H4 (cell line): ENCODE measurements at regions not wholly inside any gene's neighbourhood (a gene's known extent, or its start where the extent isn't known, plus 50 kb on each side); places are given as distances from the start of the nearest gene placed in this dataset.

Source experiments
- DNase-seq: peaks from one replicate; pipeline ENCODE4 v3.0.0-alpha.2; 2015; ENCODE audit warnings: low spot score

DNA sequence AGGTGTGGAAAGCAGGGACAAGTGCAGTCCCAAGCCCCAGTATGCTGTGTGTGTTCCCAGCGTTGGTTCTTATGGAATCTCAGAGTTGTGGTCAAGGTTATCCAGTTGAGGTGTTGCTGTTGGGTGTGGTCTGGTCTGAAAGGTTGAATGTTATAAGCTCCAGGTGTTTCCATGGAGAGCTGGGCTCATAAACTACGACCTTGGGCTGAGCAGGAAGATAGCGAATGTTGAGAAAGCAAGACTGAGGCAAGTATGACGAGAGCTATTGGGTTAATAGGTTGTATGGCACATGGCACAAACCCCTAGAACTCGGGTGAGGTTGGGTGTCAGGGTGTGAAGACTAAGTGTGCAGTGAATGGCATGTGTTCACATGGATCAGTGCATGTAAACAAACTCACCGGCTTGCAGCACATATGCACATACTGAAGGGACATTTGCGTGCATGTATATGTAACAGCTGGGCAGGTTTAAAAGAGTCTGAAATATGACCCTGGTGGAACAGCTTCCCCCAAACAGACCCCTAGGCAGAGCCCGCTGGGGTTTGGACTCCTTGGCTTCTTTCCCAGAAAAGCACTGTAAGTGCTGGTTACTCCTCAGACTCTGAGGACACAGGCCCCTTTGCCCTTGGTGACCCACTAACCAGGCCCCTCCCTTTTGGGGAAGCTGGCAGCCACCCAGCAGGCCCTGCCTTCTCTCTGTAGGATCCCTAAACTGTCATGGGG lies 117.5 kb downstream of the NAV1 start:
- peak; percentile 43 for DNase-seq

DNA sequence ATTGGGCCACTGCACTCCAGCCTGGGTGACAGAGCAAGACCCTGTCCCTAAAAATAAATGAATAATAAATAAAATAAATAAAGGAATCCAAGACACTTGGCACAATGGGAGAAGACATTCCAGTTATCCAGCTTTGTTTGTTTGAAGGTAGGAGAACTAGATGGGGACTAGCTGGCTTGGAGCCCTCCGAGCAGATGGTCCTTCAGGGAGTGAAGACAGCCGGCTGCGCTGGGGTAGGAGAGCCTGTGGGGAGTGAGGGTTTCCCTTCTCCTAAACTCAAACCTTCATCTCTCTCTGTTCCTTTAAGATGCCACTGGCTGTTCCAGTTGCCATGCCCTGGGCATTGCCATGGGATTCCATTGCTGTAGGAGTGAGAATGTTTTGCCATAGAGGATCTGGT lies 120.6 kb downstream of the NAV1 start:
- DNase-seq, result no peak

DNA sequence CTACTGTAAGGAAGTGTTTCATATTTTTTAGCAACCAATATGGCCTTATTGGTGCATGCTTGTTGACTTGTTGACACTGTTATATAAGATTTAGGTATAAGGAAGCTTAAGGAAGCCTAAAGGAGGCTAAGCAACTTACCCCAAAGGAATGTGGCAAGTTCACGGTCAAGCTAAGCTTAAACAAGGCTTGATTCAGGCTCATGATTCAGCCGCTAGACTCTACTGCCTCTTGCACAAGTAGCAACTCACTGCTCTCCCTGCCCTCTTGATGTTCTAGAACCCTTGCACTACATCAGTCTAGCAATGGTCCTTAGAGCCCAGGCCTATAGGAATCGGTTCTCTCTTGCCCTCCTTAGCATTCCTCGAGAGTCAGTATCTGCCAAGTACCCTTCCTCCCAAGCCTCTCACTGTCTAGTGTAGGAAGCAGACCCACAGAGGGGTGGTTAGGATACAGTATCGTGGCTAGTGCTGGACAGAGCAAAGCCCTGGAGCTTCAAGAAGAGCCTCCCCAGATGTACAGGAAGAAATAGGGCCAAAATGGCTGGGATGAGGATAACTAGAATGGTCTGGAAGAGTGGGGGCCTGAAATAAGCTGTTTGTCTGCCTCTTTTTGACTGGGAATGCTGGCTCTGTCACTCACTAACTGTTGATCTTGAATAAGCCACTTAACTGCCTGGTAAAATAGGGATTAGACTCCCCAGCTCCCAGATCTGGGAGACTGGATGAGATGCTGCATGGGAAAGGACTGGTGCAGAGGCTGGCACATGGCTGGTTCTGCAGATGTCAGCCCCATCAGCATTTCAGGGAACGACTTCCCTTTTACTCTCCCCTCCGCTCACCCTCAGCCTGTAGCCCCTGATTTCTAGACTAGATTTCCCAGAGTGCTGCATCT lies 122.2 kb downstream of the NAV1 start:
- no peak for DNase-seq

DNA sequence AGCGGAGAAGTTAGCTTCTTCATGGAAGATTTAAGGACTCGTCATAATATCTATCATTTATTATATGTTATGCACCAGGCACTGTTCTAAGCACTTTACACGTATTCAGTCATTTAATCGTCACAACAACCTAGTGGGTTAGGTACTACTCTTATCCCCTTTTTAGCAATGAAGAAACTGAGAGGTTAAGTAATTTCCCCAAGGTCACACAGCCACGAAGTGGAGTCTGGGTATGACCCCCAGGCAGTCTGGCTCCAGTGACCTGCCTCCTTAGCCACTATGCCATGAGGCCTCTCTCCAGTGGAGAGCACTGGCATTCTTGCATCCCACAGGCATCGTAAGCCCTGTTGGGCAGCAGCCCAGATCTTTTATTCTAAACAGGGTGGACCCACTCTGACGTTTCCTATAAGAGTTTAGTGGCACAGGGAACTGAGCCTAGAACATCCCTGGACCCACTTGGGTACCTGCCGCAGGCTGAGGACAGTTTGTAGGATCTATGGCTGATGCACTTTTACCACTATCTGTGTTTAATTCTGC lies 123.0 kb downstream of the NAV1 start:
- DNase-seq, result no peak

DNA sequence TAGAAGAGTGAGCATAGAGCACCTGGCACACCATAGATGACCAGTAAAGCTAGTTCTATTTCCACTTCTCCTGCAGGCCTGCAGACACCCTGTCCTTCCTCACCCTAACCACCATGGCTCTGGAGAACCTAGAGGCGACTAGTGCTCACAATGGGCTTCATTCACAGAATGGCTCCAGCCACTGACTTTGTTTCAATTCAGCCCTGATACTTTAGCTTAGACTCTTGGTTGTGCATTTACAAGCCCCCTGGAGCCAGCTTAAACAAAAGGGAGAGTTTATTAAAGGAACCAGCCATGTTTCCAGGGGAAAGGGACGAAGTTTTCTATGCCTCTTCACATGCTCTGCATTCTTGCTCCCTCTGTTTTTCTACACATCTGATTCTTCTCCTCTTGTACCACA lies 123.7 kb downstream of the NAV1 start:
- no peak for DNase-seq

DNA sequence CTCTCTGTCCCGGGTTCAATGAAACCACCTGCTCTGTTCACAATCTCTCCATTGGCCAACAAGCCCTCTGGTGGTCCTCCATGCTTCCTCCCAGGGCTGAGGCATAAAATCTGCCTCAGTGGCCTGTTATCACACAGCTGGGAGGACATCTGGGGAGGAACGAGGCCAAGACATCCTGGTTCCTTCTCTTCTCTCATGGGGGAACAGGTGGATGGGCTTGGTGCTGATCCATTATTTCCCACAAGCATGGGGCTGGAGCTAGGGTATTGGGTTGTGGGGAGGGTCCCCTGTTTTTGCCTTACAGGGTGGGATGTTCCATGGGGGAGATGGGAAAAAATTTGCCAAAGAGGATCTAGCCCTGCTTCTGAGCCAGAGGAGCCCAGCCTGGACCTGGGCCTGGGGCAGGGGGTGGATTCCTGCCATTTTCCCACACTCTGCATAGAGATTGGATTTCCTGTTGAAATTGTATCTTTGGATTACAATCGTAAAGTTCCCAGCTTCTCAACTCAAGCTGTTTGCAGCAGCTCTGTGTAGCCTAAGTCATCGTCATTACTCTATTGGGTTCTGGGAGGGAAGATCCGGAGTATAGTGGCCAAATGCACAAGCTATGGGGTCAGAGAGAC lies 124.7 kb downstream of the NAV1 start:
- no peak for DNase-seq

DNA sequence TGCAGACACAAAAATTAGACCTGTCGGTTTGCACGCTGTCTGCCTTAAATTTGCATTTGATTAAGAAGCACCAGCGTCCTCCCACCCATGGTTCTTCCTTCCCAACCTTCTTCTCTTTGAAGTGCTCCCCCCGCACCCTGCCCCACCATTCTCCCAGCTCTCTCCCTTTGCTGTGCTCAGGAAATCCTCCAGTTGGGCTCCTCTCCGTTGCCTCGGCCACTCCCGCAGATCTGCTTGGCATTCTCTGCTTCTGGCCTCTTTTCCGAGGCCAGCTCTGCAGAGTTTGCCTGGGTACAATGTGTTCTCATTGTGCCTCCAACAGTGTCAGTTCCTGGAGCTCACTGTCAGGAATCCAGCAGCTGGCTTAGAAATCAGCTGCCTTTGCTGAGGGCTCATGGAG lies 126.1 kb downstream of the NAV1 start:
- DNase-seq, result no peak

DNA sequence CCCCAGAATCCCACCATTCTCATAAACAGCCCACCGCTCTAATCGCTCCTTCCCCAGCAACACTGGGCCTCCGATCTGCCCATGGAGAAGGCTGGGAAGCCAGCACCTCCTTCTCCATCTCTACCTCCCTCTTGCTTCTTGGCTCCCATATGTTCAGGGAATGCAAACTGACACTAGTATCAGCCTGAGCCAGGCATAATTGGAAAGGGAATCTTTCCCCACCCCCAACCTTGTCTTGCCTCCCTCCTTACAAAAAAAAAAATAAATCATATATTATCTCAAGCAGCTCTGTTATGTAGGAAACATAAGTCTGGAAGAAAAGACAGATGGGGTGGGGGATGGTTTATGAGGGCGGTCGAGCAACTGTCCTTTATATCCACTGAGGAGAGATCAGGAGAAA lies 127.2 kb downstream of the NAV1 start:
- DNase-seq, result no peak

DNA sequence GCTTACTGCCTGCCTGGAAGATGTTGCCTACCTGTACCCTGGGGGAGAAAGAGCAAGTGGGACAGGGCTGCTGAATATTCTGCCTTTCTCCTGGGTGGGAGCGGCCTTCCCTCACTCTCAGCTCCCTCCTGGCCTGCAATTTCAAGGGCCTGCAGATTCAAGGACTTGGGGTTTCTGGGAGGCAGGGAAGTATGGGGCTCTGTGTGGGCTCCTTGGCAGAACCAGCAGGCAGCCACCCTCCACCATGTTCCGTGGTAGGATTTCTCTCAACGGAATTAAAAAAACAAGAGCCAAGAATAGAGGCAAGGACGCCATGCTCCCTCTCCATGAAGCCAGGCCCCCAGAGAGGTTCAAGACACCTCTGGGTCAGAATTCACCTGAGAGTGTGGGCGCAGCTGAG lies 127.7 kb downstream of the NAV1 start:
- DNase-seq, result no peak

DNA sequence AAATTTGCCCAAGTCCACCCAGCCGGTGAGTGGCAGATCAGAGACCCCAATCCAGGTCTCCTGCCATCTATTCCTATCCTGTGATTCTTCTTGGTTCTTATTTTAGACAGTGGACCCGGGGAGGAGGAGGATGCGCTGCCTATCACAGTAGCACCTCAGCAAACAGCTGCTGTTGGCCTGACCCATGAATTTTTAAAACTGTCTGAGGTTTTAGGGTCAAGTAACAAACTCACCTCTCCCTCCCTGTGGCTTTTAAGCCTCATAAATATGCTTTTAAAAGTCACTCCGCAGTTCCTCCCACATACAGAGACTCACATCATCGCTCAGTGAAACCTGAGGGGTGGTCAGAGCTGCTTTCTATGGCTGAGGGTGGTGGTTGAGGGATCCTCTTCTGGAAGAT lies 128.6 kb downstream of the NAV1 start:
- DNase-seq, result no peak

DNA sequence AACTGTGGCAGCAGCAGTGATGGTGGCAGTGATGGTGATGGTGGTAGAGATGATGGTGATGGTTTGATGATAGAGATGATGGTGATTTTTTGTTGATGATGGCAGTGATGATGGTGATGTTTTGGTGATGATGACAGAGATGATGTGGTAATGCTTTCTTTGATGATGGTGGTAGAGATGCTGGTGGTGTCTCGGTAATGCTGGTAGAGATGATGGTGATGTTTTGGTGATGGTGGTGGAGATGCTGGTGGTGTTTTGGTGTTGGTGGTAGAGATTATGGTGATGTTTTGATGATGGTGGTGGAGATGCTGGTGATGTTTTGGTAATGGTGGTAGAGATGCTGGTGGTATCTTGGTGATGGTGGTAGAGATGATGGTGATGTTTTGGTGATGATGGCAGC lies 131.6 kb downstream of the NAV1 start:
- DNase-seq, result no peak

DNA sequence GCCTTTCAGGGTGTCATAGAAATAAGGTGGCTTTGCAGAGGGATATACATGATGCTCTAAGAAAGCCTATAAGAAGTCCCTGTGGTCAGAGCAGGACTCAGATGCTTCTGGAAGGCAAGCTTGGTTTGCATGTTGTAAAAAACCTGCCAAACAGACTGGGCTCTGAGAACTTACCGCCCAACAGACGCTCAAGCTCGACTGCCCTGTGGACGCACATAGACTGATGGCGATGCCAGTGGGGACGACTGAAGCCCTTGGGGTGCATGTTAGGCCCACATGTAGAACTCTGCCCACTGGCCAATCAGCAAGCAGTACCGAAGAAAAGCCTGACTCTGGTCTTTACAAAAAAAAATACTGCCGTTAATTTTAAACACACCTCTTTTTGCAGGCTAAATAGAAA lies 133.8 kb downstream of the NAV1 start:
- no peak for DNase-seq

DNA sequence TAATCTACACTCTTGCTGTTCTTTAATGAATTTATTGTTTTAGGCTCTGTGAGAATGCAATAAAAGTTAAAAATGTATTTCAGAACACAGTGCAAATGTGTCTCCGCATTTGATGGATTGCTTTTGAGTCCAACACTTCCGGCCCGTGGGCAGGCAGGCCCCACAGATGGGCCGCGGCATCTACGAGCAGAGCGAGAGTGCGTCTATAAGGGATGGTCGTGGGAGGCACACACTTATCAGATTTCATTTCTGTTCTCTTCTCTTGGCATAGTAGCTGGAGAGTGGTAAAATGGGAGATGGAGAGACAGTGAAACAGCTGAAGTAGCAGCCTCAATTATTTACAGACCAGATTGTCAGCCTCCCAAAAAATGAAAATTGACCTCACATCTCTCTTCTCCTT lies 134.2 kb downstream of the NAV1 start:
- no peak for DNase-seq

DNA sequence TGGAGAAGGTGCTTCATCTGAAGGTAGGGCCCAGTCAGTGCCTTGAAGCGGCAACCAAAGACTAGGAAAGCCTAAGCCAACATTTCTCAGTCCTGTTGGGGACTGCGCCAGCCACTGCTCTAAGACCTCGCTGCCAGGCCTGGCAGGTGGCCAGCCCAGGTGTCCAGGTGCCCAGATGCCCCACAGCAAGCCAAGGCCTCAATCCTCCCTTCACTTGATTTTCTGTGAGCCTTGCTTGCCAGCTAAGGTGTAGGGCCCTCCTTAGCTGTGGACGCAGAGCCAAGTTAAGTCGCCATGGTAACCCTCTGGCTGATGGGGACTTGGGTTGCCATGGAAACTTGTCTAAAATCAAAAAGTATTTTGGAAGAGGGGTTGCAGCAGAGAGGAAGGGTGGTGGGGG lies 135.0 kb downstream of the NAV1 start:
- DNase-seq, result no peak

DNA sequence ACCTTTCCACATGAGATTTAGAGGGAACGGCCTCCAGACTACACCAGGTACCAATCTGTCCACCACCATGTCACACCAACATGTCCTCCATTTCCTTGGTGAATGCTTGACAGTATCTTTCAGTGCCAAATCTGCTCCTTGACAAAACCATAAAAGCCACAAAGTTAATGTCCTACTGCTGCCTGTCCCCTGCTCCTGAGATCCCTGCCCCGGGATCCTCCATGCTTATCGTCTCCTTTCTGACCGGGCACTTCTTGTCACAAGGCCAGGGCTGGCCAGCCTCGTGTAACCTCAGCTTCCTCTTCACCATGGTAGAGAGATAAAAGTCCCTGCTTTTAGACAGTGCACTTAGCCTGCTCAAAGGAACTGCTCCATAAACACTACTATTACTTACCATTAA lies 136.2 kb downstream of the NAV1 start:
- DNase-seq, result peak; percentile 35

DNA sequence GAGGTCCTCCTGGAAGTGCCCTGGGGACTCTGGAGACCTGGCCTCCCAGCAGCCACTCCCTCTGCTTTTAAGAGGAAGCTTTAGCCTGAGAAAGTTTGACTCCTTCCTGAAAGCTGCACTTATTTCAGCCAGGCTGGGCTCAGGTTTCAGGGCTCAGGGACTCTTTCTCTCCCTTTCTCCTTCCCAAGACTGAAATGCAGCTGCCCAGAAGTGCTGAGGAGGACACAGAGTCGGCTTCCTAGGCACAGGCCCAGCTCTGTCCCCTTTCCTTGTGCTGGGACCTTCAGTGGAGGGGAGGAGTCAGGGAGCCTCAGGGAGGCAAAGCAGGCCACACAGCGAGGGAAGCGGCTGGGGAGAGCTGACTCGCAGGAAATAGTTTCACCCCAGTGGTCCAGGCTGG lies 137.3 kb downstream of the NAV1 start:
- DNase-seq, result peak; percentile 52

DNA sequence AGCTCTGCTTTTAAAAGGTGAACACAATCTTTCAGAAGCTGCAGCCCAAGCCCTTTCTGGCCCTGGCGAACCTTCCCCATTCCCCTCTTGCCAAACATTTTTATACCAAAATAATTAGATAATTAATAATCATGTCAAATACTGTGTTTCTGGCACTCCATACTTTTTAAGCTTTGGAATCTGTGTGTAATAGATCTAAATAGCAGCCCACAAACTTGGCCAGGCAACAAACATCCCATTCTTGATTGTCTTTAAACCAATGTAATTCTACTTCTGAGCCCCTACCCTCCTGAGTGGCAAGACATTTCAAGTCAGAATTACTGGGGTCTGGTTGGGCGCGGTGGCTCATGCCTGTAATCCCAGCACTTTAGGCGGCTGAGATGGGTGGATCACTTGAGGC lies 137.7 kb downstream of the NAV1 start:
- DNase-seq, result no peak

DNA sequence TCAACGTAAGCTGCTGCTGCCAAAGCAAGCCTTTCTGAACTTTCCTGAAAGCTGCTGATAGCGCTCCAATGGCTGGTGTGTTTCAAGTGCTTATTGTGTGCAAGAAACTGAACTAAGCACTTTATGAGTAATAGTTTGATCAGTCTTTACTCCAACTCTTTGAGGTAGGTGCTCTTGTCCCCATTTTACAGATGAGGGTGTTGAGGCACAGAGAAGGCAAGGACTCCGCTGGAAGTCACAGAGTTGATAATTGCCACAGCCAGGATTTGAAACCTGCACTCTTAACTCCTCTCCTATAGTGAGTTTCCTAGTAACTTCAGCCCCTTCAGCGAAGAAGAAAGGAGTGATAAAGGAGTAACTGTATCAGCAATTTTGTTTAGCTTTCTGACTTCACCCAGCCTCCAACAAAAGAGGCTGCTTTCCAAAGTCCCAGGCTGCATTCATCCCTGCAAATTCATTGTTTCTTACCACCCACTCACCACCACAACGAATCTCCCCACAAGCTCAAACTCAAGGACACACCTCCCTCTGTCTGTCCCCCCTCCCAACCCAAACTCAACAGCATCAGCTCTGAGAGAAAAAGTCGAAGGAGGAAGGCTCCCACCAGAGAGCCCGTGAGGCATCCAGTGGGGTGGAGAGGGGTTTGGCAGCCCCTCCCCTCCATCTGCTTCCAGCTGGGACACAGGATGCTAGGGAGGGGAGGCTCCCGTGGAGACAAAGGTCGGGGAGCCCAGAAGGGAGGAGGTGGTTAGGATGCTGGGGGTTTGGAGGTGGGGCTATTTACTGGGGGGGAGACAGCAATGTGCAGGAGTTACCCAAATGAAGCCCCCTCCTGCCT lies 139.6 kb downstream of the NAV1 start:
- DNase-seq, result no peak

DNA sequence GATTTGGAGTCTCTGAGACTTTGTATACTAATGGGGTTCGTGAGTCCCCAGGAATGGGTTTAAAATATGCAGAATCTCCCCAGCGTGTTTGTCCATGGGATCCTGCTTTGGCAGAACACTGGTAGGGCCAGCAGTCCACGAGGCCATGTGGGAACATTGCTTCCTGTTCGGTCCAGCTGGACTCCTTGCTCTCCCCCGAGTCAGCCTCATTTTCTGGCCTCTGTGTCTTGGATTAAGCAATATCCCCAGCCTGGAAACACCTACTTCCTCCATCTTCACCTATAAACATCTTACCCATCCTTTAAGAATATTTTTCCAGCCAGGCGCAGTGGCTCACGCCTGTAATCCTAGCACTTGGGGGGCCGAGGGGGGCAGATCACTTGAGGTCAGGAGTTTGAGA lies 142.4 kb downstream of the NAV1 start:
- no peak for DNase-seq

DNA sequence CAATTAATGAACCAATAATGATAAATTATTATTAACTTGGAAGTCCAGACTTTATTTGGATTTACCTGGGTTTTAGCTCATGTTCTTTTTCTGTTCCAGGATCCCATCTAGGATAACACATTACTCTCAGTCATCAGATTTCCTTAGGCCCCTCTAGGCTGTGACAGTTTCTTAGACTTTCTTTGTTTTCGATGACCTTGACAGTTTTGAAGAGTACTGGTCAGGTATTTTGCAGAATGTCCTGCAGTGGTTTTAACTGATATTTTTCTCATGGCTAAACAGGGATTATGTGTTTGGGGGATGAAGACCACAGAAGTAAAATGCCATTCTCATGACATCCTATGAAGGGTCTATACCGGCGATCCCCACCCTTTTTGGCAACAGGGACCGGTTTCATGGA lies 144.0 kb downstream of the NAV1 start:
- DNase-seq, result no peak

DNA sequence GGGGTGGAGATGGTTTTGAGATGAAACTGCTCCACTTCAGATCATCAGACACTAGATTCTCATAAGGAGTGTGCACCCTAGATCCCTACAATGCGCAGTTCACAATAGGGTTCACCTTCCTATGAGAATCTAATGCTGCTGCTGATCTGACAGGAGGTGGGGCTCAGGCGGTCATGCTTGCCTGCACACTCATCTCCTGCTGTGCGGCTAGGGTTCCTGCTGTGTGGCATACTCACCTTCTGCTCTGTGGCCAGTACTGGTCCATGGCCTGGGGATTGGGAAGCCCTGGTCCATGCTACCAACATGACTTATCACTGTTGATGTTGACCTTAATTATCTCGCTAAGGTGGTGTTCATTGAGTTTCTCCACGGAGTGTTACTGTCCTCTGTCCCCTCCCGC lies 144.5 kb downstream of the NAV1 start:
- DNase-seq, result no peak

DNA sequence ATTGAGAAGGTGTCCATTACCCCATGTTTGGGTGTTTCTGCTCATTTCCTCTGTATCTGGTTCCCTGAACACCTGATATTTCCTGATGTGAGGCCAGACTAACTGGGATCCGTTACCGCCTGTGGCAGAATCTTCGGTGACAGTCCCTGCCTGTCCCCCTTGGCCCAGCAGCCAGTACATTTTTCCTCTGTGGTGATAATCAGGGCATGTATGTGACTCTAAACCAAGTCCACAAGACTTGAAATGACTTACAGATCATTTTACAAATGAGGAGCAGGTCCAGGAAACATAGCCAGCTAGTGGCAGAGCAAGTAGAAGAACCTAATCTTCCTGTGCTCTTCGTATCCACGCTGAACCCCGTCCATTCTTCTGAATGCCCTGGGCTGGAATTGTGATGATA lies 143.5 kb upstream of the IPO9 start:
- DNase-seq, result no peak
